GM19372 (cell line): ENCODE measurements at regions not wholly inside any gene's neighbourhood (a gene's known extent, or its start where the extent isn't known, plus 50 kb on each side); places are given as distances from the start of the nearest gene placed in this dataset.
"Not testable (repeated sequence)": the region's sequence is repeated elsewhere in the genome, so short reads cannot be mapped to it uniquely, and the experiment has no call there.

Experiments used
- ATAC-seq: cut with Tn5 transposase; IDR thresholded peaks from one replicate; pipeline ENCODE4 v1.9.1; 2021; ENCODE audit warnings: mild to moderate bottlenecking, low read depth, moderate library complexity; ENCODE audit not compliant: unreplicated experiment

DNA sequence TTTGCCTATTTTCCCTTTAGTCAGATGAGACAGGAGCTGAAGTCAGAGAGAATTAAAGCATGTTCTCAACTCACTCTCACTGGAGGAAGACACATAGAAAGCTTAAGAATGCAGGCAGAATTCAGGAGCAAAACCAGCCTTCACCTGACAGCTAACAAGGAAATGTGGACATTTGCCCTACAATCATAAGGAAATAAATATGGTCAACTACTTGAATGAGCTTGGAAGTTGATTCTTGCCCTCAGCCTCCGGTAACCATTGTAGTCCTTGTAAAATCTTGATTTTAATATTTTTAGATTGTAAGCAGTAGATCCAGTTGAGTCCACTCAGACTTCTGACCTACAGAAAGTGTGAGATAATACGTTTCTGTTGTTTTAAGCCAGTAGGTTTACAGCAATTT lies 752.5 kb upstream of the ZWINT start:
- no peak for ATAC-seq

DNA sequence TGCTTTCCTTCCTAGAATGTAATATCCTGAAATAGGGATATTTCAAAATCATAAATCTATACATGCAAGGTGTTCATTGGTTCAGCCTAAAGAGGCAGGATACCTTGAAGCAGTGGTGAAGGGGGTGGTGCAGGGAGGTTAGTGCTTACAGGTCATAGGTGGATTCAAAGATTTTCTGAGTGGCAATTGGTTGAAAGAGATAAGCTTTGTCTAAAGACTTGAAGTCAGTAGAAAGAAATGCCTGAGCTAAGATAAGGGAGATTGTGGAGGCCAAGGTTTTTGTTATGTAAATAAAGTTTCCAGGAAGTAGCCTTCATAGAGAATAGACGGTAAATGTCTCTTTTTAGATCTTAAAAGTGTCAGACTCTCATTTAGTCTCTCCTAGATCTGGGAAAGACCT lies 741.2 kb upstream of the ZWINT start:
- ATAC-seq: no peak

DNA sequence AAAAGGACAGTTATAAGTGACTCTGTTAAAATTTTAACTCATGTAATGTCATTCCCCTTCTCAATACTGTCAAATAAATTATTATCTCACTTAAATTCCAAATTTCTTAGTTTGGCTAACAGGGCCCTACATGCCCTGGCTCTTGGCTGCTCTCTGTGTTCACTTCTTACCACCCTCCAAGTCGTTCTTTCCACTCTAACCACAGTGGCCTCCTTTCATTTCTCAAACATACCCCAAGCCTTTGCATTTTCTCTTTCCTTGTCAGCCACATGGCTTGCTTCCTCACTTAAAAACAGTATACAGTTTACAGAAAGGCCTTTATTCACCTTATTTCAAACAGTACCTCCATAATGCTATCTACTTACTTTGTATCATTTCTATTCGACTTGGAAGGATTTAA lies 737.1 kb upstream of the ZWINT start:
- ATAC-seq: no peak

DNA sequence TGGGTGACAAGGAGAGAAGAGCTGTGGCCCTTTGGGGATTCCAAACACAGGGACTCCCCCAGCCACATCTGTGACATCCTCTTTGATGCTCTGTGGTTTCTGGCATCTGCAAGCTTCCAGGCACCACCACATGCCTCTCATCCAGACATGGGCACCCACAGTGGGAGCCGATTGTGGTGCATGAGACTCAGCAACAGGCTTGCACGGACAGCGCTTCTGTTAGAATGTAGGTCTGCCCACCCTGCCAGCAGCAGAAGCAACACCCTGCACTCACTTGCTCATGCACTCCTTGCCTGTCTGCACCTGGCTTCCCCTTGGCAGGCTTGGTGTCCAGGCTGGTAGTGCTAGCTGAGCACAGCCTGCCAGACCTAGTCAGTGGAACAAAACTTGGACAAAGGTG lies 735.0 kb upstream of the ZWINT start:
- no peak for ATAC-seq

DNA sequence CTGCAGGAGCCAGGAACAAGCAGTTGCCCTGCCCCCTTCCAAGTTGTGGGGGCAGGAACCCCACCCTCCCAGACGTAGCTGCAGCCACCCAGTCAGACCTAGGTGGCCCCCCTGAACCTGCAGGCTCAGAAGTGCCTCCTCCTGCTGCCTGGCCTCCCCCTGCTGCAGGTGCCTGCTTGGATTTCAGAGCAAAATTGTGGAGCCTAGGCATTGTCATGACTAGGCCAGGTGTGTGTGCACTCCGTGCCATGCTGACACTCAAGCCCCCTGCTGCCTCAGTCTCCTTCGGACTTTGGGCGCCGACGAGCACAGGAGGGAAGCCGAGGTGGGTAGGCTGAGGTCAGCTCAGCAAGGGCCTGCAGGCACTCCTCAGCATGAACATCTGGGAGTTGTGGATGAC lies 733.9 kb upstream of the ZWINT start:
- ATAC-seq: no peak

DNA sequence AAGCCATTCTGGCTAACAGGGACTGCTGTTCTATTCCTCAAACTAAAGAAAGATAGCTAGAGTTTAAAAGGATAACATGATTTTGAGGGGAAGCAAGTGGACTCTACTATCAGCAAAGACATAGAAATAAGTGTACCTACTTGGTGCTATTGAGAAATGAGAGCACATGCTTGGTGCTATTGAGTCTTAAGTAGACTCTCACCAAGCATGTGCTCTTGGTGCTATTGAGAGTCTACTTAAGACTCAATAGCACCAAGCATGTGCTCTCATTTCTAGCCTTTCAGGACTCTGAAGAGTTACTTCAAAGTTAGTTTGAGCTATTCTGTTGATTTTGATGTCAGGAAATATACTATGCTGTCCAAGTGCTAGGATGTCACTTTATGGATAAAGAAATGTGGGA lies 733.0 kb upstream of the ZWINT start:
- ATAC-seq: no peak

DNA sequence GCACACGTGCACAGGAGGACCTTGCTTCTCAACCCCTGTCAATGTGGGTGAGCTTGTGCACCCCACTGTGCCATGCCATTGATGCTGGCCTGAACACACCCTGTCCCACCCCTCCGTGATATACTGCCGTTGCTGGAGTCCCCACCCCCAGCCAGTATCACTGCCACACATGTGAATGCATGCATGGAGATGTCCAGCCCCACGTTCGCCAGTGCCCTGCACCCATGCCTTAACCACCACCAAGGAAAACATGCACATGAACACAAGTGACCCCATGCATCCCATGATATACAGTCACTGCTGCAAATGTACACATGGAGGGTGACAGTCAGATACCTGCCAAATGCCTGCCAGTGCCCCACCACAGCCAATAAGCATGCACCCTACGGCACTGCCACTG lies 692.5 kb upstream of the ZWINT start:
- ATAC-seq: no peak

DNA sequence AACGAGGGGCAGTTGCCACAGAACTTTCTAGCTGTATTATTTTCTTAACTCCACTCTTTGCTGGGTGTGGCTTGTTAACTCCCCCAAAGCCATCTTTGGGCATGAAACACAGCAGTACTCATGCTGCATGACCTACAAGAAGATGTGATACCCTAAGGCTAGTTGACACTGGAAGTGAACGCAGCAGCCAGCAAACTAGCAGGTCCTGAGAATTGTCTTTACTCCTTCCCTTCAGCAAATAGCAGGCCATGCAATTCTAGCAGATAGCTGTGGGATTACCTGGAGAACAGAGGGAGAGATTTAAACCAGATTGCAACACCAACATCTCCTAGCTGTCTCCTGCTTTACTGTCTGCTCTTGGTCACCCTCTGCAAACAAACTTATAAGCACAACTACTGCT lies 688.0 kb upstream of the ZWINT start:
- ATAC-seq: no peak

DNA sequence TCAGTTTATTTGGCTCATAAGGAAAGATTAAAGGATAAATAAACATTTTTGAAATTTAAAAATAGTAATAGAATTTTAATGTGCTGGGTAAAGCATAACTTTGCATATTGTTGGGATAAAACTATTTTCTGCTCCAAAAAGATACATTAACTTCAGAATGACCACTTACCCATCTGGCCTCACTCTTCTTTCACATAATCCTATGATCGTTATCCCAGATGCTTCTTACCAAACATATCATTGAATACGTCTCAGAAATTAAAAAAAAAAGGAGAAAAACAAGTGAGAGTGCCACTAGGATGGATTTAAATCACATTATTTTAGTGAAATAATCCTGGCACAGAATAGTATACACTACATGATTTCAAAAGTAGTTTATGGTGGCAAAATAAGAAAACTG lies 677.5 kb upstream of the ZWINT start:
- ATAC-seq: no peak

DNA sequence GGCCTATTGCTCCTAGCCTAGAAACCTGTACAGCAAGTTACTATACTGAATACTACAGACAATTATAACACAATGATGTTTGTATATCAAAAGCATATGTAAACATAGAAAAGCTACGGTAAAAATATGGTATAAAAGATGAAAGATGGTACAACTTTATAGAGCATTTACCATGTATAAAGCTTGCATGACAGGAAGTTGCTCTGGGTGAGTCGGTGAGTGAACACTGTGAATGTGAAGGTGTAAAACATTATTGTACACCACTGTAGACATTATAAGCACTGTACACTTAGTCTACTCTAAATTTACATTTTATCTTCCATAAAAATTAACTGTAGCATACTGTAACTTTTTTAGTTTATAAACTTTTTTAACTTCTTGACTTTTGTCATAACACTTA lies 674.3 kb upstream of the ZWINT start:
- no peak for ATAC-seq

DNA sequence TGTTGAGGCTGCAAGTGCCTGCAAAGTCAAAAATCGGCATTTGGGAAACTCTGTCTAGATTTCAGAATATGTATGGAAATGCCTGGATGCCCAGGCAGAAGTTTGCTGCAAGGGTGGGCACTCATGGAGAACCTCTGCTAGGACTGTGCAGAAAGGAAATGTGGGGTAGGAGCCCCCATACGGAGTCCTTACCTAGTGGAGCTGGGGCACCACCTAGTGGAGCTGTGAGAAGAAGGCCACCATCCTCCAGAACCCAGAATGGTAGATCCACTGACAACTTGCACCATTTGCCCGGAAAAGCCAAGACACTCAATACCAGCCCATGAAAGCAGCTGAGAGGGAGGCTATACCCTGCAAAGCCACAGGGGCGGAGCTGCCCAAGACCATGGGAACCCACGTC lies 671.2 kb upstream of the ZWINT start:
- not testable (repeated sequence) for ATAC-seq

DNA sequence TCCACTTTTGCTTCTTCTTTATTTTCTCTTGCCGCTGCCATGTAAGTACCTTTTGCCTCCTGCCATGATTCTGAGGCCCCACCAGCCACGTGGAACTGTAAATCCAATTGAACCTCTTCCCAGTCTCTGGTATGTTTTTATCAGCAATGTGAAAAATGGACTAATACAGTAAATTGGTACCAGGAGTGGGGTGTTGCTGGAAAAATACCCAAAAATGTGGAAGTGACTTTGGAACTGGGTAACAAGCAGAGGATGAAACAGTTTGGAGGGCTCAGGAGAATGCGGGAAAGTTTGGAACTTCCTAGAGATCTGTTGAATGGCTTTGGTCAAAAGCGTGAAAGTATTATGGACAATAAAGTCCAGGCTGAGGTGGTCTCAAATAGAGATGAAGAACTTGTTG lies 670.3 kb upstream of the ZWINT start:
- ATAC-seq: no peak

DNA sequence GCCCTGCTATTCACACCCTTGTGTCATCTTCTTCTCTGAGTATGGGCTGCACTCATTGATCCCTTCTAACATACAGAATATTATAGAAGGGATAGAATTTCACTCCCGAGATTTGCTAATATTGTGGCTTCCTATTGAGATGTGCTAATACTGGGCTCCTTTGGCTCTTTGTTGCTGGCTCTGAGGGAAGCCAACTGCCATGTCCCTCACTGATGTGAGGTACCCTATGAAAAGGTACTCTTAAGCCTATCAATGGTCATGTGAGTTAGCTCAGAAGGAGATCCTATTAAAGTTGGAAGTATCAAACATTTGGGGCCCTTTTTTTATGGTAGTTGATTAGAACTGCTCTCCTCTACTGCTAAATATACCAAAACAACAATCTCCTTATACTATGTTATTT lies 665.2 kb upstream of the ZWINT start:
- no peak for ATAC-seq

DNA sequence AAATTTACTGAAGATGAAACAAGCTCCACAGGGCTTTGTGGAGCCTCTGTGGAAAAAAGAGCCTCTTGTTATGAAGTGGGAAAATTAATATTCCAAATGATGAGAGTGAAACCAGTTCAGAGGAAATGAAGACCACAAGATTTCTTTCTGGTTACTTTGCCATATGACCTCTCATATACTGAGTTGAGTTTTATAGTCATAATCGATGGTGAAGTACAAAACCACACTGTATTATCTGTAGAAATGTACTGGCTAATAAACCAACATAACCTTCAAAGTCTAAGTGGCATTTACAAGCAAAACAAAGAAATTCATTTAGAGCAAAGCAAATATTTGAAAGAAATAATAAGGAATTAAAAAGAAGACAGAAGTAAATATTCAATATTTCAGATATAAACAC lies 662.6 kb upstream of the ZWINT start:
- no peak for ATAC-seq

DNA sequence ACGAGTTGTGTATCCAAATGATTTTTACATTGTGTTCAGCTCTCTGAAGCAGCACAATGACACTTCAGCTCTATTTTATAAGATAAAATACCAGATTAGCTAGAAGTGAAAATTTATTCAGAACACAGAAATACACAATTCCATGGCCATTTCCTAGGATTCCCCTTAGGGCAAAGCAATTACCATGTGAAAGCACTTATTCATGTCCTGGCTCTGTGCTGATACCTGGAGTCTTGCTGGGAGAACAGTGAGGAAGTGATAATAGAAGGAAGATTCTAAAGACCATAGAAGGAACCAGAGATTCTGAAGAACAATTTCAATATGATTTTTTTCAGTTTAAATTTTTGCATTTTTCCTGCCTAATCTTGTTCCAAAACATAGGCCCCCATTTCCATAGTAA lies 657.4 kb upstream of the ZWINT start:
- ATAC-seq: no peak

DNA sequence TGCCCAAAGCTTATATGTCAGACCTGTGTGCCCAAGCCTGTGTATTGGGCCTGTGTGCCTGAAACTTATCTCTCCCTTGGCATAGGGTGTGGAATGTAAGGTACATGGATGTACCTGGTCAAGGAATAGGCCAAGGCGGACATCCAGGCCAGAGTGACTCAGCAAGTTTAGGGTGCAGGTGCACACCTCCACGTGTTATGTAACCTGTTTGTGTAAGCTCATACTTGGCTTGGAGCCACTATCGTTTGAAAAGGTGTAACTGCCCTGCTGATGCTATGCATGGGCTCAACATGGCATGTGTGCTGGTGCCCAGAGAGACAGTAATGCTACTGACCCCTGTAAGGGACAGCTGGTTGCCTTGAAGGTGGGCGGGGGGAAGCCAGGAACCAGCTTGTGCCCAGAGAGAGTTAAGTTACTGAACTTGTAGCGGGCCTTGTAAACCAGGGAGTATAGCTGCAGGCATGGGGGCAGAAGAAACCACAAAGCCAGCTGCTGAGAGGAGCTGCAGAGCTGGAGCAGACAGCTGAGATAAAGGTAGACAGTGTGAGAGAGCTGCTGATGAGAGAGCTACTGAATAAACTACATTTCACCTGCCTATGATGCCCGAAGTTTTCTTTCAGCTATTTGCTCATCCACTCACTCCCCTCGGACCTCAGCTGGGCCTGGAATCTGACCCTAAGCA lies 656.4 kb upstream of the ZWINT start:
- no peak for ATAC-seq

DNA sequence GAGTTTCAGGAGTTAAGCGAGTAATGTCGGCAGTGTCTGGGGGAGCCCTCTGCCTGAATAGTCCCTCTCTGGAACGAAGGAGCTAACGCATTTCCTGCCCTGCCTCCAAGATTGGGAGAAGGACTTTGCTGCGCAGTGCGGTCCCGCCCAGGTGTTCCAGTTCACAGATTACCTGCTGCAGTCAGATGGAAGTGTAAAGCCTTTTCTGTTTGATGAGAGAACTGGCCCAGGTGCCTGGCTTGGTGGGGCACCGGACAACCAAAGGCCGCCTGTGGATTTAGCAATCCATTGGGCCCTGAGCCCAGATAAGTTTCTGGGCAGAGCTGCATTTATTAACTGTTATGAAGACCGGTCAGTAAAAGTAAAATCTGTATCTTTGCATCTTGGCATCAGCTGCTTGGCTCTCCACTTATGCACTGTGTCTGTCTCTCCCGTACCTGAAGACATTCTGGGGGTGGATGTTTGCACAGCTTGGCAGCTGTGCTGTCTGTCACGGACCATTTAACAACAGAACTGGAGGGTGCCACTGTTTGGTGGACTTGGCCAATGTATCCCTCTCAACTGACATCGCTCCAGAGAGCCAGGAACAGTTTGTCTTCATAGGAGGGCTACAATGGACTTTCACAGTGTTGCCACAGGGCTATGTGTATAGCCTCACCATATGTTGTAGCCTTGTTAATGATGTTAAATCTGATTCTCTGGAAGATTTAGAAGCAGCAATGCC lies 654.7 kb upstream of the ZWINT start:
- ATAC-seq: no peak

DNA sequence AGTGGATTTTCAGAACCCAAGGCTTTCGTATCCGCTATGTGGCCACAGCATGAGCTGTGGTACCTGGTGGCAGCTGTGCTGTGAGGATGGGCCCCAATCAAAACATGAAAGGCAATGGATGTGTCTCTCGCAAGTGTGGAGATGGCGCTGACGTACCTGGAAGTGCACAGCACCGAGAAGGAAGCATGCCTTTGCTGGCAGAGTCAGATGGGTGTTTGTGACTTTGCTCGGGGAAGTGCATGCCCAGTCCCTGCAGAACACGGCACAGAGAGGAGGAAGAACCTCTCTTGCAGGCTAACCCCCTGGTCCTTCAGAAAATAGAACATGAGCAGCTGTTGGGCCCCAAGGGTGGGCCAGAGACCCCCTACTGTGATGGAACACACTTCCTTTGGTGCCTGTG lies 654.1 kb upstream of the ZWINT start:
- ATAC-seq: no peak

DNA sequence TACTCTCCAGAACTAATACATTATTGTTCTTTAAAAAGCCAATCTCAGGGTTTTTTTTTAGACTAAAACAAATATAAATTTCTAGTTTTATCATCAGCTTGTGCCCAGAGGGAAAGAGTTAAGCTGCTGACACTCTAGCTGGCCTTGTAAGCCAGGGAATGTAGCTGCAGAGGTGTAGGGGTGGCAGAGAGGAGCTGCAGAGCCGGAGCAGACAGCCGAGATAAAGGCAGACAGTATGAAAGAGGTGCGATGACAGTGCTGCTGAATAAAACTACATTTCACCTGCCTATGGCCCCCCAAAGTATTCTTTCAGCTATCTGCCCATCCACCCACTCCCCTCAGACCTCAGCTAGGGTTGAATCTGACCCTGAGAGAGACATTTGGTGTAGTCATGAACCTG lies 653.7 kb upstream of the ZWINT start:
- no peak for ATAC-seq

DNA sequence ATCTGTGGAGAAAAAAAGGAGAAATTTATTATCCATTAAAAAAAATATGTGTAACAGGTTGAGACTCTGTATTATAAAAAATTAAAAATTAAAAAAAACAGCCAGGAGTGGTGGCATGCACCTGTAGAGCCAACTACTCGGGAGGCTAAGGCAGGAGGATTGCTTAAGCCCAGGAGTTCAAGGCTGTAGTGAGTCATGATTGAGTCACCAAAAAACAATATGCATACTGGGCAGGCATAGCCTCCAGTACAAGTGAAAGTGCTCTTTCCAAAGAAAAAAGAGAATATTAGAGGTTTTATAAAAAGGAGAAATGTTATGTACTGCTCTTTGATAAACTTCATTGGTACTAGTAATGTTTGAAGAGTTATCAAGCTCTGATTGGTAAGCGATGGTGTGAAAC lies 647.1 kb upstream of the ZWINT start:
- no peak for ATAC-seq

DNA sequence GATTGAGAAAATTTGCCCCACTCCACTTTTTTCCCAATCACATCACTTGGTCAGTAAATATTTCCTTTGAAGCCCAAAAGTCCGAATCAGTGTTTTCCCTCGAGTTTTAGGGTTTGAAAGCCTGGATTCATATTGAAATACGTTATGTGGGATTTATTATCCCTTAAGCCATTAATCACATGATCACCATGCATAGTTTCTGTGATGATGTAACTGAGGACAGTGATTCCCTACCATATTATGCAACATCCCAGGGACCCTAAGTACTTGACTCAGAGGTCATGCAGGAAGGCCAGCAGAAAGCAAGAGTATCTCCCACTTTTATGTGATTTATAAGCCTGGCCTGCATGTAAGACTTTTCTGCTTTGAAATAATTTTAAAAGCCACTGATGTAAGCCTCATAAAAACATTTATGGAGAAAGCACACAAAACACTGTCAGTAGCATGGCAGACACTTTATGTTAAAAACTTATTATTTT lies 630.6 kb upstream of the ZWINT start:
- ATAC-seq: no peak

DNA sequence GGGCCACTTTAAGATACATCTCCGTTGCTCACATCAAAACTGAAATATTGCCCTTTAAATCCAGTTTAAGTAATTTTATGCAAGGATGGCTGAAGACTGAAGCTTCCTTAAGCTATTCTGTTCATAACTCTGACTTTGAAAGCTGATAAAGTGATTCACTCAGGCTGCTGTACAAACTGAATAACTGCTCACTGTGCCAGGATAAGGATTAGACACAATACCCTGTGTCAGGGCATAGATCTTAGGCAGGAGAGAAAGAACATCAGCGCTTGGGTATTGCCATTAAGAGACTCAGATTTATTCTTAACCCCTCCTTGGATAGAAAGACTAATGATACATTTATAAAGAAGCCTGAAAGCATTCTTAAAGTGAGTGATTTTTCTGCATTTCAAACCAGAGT lies 614.5 kb upstream of the ZWINT start:
- no peak for ATAC-seq
